Cerebellar cortex (tissue), 1 donor: ENCODE measurements at regions not wholly inside any gene's neighbourhood (a gene's known extent, or its start where the extent isn't known, plus 50 kb on each side); places are given as distances from the start of the nearest gene placed in this dataset.
A peak's percentile ranks its signal among the peaks of the same experiment; 100 is the strongest.

ENCODE experiments used
- DNase-seq: peaks from one replicate; pipeline ENCODE4 v3.0.0-alpha.2; 2015; ENCODE audit warnings: low spot score

DNA sequence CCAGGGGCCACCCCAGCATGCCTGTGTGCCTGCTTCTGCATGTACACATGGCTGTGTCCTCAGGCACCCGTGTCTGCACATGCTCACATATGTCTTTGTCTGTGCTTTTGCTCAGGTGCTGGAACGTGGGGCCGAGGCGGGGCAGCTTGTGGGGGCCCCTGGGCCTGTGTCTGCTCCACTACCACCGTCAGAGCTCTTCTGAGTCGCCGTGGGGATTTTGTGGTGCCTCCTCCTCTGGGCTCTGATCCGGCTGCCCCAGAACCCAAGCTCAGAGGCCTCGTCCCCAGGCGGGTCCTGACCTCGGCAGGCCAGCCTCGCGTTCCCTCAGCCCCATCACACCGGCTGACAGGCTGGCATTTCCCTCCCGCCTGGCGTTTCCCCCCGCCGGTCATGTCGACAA is 104.6 kb upstream of the ACTRT2 start:
- DNase-seq = no peak

DNA sequence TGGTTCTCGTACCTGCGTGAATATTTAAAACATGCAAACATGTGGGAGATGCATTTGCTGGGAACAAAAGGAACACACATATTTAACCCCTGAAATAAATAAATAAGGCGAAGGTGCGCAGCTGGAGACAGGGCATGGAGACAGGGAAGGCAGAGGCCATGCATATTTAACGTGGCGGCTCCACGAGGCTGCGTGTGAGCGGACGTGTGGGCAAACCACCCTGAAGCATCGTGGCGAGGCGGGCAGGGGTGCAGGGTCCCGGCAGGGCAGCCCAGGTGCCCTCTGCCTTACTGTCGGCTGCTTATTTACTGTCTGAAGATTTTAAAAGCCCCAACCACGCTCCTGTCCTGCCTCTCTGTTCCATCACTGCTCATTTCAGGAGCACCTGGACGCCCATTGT is 104.0 kb upstream of the ACTRT2 start:
- no peak for DNase-seq

DNA sequence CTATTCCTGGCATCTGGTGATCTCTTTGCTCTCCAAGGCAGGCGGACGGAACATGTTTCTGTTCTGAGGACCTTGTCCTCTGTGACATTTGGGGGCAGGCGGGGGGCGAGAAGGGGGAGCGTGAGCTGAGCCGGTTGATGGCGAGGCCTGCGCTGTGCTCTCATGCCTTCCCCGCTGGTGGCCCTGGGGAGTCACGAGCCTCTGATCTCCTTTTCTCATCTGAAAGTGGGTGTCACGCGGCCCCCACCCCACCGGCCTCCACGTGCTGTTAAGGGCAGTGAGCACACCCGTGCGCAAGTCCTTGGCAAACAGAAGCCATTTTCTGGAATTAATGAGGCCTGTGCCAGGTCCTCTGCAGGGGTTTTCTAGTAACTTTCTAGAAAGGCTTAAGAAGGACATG is 102.8 kb upstream of the ACTRT2 start:
- no peak for DNase-seq

DNA sequence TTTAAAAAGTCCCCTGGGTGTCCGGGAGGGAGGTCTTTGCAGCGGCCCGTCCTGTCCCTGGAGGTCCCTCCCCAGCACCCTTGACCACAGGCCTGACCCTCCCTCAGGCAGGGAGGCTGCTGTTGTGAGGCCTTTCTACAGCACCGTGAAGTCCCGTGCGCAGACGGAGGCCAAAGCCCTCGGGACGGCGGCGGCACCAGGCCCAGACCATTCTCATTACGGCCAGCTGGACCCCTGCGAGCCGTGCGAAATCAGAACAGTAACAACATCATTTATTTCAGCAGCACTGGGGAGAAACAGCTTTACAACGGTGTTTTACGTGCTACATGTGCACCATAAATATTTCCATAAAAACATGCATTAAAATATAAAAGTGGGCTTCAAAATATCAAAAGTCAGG is 101.4 kb upstream of the ACTRT2 start:
- DNase-seq = no peak

DNA sequence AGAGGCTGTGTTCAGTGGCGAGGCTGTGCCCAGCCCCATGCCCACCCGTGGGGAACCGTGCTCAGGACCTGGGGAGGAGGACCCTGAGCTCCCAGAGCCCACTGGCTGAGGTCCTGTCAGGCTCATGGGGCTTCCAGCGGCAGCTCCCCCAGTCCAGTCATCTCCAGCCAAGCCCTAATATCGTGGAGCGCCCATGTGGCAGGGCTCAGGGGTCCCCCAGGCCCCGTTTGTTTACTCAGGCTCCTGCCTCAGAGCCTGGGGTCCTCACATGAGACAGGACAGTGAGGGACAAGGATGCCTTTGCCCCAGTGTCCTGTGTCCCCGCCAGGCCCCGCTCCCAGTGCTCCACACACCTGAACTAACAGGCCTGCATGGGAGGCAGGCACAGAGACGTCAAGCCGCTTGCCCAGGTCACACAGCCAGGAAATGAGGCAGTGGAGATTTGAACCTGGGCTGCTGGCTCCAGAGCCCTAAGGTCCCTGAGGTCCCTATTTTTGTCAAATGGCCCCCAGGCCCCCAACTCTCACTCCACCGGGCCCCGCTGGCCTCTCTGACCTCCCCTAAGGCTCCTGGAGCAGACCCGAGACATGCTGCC is 100.7 kb upstream of the ACTRT2 start:
- DNase-seq = no peak

DNA sequence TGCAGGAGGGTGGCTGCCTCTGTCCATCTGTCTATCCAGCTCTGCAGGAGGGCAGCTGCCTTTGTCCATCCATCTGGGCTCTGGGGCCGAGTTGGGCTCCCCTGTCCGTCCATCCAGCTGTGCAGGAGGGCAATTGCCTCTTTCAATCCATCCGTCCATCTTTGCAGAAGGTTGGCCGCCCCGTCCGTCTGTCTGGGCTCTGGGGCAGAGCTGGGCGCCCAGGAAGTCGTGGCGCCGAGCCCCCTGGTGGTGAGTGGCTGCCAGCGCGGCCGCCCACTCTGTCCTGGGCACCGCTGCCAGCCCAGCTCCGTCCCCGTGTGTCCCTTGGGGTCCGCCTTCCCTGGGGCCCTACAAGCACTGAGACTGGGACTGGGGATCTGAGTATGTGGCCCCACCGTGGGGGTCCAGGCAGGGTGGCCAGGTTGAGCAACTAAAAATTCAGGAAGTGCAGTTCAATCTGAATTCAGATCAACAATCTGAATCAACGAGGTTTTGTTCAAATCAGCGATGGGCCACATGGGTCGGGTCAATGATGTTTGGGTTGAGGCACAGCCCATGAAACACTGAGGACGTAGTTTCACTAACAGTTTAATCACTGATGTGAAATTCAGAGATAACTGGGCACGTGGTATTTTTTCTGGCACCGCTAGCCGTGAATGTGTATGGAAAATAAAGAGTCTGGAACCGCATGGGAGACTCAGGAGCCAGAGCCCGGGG is 99.1 kb upstream of the ACTRT2 start:
- no peak for DNase-seq

DNA sequence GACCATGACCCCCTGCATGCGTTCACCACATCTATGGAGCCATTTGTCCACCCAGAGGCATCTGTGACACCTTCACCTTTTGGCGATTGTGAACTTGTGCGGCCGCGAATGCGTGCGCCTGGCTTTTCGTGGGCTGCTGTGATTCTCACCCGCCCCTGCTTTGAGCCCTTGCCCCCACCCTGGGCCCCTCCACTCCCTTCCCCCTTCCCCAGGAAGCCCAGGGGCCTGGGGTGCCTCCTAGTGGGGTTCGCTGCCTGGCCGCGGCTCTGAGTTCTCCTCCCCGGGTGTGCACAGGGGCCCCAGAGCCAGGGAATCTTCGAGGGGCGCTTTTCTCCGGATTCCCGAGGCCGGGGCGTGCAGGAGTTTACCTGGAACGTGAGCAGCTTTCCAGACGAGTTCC is 97.9 kb upstream of the ACTRT2 start:
- no peak for DNase-seq

DNA sequence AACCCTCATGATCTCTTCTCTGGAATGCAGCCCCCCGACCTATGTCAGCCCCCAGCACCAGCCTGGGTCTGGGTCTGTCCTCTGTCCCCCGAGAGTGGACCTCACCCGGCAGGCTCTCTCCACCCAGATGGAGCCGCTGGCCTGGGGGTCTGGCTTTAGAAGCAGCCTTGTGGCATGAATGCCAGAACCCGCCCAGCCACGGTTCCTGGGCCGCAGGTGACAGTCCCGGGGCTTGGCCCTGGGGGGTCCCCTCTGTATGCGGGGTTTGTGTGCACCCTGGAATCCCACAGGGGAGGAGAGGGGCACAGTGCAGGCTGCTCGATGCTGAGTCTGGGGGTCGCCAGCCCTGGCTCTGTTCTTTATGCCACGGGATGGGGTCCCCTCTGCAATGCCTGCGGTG is 96.0 kb upstream of the ACTRT2 start:
- no peak for DNase-seq

DNA sequence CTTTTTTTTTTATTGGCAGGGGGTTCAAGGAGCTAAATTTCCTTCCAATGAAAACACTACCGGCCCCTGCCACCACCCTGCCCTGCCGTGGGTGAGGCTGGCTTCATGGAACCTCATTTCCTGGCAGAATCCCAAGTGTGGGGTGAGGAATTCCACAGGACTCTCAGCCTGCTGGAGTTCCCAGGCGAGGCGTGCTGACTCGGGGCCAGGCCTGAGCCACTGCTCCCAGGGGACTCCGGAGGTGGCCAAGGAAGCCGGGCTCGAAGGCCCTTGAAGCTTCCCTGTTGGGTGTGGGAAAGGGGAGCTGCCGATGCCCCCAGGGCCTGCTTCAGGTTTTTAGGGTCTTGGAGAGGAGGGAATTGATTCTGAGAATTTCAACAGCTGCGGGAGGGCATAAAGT is 95.3 kb upstream of the ACTRT2 start:
- no peak for DNase-seq

DNA sequence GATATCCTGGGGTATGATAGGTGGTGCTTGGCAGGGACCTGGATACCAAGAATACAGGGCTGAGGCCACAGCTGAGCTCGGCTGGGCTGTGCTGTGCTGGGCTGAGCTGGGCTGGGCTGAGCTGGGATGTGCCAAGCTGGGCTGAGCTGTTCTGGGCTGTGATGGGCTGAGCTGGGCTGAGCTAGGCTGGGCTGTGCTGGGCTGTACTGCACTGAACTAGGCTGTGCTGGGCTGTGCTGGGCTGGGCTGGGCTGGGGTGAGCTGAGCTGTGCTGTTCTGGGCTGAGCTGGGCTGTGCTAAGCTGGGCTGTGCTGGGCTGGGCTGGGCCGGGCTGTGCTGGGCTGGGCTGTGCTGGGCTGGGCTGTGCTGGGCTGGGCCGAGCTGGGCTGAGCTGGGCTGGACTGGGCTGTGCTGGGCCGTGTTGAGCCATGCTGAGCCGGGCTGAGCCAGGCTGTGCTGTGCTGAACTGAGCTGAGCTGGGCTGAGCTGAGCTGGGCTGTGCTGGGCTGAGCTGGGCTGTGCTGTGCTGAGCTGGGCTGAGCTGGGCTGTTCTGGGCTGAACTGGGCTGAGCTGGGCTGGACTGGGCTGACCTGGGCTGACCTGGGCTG is 94.7 kb upstream of the ACTRT2 start:
- no peak for DNase-seq

DNA sequence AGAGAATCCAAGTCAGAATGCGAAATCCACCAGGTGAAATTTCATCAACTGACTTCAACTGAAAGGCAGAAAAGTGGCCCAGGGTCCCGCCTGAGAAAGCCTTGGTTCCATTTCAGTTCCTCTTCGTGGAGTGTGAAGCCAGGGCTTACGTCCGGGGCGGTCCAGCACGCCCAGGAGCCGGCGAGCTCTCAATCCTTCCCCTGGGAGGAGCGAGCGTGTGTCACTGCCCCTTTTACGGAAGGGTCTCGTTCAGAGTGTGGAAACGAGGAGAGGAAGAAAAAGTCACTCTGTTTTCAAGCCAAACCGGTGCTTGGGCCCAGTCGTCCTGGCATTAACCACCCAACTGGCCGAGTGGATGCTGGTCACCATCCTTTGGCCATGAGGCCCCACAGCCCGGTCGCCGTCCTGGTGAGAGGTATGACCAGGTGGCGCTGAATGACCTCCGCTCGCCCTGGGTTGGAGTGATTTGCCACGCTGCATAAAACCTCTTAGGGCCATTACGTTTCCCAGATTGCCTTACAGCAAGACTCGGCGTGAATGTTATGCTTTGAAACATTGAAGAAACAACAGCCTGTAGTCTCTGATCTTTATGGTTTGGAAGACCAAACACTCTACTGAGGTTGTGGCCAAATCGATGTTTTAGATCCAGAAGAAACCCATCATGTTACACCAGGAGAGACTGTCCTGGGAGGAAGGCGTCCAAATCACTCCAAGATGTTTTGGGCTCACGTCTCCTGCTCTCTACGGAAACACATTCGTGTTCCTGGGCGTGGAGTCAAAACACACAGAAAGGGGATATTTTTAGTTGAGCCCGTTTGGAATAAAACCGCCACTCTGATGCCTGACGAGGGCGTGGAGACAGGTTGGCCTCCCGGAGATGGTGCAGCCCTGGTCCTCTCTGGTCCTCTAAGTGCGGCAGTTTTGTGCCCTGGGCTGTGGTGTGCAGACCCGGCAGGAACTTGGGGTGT is 93.6 kb upstream of the ACTRT2 start:
- peak; percentile 39 for DNase-seq

DNA sequence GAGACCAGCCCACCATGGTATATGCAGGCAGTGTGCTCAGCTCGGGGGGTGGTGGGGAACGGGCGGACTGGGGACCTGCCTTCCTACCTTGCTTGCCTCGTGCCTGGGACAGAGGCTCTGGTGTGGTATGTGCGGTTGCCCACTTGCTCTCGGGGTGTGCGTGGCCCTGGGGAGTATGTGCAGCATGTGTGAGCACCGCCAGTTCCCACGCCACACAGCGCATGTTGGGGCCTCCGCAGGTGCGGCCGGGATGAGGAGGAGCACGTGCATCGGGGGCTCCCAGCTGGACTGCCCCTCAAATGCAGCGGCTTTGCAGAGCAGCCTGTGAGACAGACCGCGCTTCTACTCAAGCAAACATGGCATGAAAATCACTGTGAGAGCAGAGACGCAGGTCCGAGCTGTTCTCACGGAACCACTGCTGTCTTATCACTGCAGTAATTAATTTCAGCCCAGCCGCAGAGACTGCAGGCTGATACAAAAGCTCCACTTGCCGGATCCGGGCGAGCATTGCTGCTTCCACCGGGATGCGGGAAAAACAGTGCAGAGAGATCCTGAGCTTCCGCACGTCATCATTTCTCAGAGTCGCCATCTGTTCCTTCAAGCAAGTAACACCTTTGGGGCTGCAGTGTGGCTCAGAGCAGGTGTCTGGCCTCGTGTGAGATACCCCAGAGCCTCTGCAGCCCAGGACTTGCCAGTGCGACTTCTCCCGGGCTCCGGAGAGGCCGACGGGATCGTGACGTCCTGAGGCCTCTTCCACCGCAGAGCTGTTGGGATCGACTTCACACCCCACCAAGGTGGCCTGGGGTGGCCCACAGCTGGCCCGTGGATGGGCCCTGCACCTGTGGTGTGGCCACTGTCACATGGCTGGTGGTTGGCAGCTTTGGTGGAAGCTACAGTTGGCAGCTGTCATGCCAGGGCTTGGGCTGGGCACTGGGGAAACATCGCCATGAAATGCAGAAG is 92.6 kb upstream of the ACTRT2 start:
- DNase-seq = peak; percentile 71

DNA sequence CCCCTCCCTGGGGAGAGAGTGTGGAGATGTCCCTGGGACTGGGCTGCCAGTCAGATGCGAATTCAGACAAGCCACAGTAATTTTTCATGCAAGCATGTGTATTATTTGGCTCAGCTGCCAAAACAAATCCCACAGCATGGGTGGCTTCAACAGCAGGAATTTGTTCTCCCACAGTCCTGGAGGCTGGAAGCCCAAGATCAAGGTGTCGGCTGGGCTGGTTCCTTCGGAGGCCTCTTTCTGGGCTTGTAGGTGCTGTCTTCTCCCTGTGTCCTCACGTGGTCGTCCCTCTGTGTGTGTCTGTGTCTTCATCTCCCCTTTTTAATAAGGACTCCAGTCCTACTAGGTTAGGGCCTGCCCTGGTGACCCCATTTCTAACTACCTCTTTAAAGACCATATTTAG is 91.9 kb upstream of the ACTRT2 start:
- DNase-seq = no peak

DNA sequence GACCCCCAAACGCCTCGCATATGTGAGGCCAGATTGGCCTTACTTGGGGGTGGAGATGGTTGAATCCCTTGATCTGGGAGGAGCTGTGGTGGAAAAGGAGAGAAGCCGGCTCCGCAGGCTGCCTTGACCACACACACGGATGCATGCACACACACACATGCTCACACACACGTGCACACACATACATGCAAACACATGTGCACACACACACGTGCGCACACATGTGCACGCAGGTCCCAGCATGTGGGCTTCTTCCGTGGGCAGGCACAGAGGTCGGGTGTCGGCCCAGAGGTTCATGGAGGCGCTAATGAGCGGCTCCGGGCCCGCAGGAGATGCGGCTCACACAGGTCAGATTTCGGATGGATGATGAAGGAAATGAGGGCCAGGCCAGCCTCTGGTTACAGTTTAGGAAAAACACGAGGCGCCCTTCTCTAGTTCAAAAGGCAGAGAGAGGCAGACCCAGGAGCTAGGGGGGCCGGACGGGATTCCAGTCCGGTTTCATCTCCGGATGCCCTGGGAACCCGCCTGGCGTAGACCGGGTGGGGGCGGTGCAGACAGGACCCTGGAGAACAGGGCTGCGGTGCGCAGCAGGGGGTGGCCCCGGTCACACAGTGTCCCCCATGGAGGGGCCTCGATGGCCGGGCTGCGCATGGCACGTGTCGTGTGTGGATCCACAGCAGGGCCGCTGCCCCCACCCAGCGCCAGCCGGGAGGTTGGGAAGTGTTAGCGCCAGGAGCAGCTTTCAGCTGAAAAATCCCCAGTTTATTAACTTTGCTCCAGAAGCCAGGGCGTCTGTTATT is 91.1 kb upstream of the ACTRT2 start:
- DNase-seq = no peak

DNA sequence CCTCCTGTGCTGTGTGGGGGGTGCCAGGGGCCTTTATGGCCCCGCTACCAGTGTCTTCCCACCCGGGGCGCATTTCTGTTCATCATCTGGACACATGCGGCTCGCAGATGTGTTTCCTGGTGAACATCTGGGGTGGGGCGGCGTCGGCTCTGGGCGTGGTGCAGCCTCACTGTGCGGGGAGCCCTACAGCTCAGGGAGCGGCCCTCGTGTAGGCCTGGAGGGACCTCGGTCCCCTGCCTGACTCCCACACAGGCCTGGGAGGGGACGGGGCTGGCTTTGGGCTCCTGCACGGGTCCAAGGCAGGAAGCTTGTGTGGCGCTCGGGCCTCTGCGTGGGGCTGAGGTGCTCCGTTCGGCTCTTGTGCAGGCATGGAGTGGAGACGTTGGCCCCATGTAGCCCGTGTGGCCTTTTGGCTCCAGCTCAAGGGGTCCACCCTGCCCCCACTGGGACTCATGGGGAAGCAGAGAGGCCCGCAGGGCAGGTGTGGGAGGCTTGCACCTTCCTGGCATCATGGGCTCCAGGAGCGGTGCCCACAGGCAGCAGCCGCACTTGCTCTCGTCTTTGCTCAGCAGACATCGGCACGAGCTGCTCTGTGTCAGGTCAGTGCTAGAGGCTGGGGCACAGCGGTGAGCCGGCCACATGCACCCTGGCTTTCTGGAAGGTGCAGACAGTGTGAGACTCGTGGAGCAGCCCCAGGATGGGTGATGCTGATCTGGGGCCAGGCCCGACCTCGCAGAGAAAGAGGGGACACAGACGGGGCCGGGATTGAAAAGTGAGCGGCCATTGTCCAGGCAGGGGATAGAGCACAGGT is 90.1 kb upstream of the ACTRT2 start:
- no peak for DNase-seq

DNA sequence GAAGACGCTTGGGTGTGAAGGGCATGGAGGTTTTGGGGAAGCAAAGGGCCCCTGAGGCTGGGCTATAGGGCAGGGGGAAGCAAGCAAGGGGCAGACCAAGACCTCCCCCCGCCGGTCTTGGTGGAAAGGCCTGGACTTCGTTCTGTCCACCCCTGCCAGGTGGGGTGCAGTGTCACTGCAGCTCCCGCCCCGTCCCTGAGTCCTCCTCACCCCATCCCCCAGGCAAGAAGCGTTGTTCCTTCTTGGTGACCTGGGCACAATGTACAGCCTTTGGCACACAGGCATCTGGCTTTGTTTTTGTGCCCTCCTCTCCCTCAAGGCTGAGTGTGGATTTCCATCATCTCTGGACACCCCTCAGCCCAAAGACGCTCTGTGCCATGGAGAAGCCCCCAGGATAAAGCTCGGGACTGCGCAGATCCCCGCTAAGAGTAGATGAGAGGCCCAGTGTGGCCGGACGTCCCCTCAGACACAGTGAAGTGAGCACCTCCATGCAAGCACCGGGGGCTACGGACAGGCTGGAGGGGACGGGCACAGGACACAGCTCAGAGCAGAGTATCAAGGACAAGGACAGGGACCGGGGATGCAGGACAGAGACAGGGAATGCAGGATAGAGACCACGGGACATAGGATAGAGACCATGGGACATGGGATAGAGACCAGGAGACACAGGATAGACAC is 89.4 kb upstream of the ACTRT2 start:
- no peak for DNase-seq

DNA sequence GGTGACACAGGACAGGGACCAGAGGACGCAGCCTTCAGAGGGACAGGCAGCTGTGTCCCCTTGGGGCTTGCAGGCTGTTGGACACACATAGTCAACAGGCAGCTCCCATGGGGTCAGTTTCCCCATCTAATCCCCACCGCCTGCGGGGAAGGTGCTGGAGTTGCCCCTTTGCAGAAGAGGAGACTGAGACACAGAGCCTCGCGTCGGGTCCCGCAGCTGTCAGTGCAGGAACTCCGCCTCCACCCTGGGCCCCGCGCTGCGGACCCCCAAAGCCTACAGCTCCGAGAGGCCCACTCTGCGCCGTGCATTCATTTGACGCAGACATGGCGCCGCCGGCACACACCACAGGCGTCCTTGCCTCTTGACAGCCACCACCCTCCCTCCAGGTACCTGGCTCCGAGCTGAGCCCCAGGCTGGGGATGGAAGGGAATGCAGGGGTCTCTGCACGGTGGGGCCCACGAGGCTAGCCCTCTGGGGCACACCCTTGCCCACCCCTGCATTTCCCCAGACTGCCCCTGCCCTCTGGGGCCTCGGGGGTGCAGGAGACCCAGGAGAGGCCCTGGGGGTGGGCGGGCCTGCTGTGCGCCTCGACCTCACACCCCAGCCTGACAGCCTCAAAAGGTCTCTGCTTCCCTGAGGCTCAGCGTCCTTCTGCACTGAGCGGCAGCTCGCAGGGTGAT is 88.5 kb upstream of the ACTRT2 start:
- no peak for DNase-seq

DNA sequence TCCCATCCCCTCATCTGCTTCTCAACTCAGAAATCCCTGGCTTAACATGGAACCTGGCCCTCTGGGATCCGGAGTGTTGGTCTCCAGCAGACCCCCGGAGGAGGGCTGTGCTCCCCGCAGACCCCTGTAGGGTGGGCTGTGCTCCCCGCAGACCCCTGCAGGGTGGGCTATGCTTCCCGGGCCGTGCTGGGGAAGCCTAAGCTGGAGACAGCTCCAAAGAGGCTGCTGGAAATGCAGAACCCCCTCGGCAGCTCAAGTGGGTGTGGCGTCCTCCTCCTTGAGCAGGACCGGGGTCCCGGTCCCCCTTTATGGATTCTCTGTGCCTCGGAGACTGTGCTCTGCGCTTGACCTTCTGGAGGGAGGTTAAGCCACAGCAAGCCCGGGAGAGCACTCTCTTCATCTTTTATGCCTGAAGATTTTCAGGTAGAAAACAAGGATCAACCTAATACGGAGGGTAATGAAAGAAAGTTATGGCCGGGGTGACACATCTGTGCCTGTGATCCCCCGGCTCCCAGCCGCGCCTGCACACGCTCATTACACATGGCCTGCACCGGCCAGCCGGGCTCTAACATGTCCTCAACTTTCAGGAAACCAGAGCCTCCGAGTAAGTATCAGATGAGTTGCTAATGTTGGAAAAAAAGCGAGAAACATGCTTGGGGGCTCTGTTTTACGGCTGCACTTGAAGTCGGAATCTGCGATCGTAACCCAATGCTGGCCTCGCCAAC is 87.7 kb upstream of the ACTRT2 start:
- DNase-seq = no peak
